ENCODE measurements at regions not wholly inside any gene's neighbourhood (a gene's known extent, or its start where the extent isn't known, plus 50 kb on each side); places are given as distances from the start of the nearest gene placed in this dataset.

GRCh38 chr3:150218841-150219240 lies 189.3 kb upstream of the TSC22D2 start:
- FAIRE-seq: no peak

DNA sequence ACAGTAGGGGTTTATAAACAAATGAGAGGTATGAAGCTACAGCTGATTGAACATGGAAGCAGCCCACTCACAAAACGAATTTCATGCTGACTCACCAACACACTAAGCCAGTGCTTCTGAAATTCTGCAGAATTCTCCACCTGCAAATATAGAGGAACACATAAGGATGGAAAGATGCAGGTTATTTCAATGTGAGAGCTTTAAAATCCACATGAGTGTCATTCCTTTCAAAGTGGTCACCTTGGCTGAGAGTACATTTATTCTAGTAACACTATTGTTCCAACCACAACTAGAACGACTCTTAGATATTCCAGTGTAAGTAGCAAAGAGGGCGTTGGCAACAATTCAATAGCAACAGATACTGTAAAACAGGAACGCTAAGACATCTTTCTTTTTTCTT lies 189.9 kb upstream of the TSC22D2 start:
- FAIRE-seq (no peak), DNase-seq (ENCODE audit: insufficient read length) (no peak)

More at GRCh38 chr3:150218841-150219240, 189.3 kb upstream of the TSC22D2 start:
- no peak for TF ChIP-seq POLR2AphosphoS5 (IDR thresholded peaks at IDR 0.05; ENCODE audit: low read depth, low read length)
- TF ChIP-seq POLR2A (IDR thresholded peaks at IDR 0.05; ENCODE audit: low read depth, low read length): no peak
- no peak for TF ChIP-seq TAF1 (IDR thresholded peaks at IDR 0.05; ENCODE audit: borderline replicate concordance, low read depth, low read length)
- DNase-seq (ENCODE audit: insufficient read length): no peak

DNA sequence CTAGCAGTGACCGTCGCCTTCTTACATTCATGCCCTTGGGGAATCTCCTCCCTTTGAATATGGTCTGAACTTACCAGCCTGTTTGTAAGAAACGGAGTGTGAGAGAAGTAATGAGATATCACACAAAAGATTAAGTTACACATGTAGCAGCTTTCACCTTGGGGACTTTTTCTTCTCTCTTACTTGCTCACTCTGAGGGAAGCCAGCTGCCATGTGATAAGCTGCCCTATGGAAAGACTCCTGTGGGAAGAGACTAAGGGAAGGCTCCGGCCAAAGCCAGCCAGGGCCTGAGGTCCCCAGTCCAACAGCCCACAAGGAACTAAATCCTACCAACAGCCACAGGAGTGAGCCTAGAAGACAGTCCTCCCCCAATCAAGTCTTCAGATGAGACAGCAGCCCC lies 190.4 kb upstream of the TSC22D2 start:
- DNase-seq (ENCODE audit: insufficient read length): no peak
- no peak for FAIRE-seq
- TF ChIP-seq TAF1 (IDR thresholded peaks at IDR 0.05; ENCODE audit: borderline replicate concordance, low read depth, low read length): no peak
- TF ChIP-seq POLR2A (IDR thresholded peaks at IDR 0.05; ENCODE audit: low read depth, low read length): no peak

More for the DNA sequence above, 189.9 kb upstream of the TSC22D2 start:
- no peak for TF ChIP-seq POLR2A (IDR thresholded peaks at IDR 0.05; ENCODE audit: low read depth, low read length)
- TF ChIP-seq TAF1 (IDR thresholded peaks at IDR 0.05; ENCODE audit: borderline replicate concordance, low read depth, low read length): no peak
- TF ChIP-seq POLR2AphosphoS5 (IDR thresholded peaks at IDR 0.05; ENCODE audit: low read depth, low read length): no peak

DNA sequence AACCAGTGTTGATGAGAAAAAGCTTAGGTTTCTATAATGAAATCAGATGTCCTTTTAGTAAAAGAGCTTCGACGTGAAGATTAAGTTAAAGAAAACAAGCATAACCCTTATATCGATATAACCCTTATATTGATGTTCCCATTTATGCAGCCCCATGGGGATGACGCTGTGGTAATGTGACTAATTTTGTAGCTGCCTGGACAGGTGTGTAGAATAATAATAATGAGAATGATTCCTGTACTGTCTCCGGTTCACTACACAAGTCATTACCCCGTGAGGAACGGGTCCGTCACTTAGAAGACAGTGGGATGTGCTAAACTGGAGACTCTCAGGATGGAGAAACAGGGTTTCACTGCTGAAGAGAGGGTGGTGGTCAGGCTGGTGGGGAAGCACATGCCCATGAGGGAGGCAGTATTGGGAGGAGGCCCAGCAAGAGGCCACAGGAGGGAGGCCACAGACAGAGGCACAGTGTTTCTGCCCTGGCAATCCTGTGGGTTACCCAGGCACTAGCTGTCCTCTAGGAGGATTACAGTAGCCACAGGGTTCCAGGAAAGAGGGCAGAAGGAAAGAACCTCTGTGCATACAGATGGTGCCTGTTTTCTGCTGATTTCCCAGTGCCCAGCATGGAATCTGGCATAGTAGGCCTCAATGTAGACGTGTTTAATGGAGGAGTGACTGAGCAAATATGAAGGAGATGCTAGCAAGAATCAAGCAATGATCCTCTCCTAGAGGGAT lies 191.1 kb upstream of the TSC22D2 start:
- no peak for FAIRE-seq
- no peak for DNase-seq (ENCODE audit: insufficient read length)
- no peak for TF ChIP-seq TAF1 (IDR thresholded peaks at IDR 0.05; ENCODE audit: borderline replicate concordance, low read depth, low read length)
- TF ChIP-seq POLR2A (IDR thresholded peaks at IDR 0.05; ENCODE audit: low read depth, low read length): no peak
- no peak for TF ChIP-seq POLR2AphosphoS5 (IDR thresholded peaks at IDR 0.05; ENCODE audit: low read depth, low read length)

DNA sequence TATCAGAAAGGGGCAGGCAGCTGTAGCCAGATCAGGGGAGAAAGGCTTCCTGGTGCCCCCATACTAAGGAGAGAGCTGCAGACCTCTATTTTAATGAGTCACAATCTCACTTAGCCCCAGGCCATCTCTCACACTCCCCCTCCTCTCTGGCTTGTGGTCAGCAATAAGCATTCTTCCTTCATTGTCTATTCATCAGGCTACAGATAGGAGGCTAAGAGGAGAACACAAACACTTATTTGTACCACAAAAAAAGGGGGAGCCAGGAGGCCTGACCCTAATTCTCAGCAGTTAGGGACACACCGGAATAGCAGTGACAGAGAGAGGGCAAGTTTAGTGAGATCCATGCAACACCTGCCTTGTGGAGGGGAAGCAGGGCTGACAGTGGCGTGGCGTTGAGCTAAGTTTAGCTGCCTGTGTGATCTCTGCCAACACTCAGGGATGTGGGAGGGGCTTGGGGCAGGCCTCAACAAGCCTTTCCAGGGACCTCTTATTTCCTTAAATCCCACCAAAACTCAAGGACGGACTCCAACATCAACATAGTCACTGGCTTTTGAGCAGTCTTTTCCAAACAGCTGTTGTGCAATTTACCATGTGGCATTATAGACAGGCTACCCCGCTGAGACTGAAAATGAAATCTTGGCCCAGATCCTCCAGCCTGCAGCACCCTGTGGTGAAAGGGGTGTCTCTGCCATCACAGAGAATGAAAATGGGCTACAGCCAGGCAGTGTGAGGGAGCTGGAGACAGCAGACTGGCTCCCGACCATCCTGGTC lies 191.9 kb upstream of the TSC22D2 start:
- FAIRE-seq: no peak
- no peak for TF ChIP-seq POLR2A (IDR thresholded peaks at IDR 0.05; ENCODE audit: low read depth, low read length)
- no peak for TF ChIP-seq TAF1 (IDR thresholded peaks at IDR 0.05; ENCODE audit: borderline replicate concordance, low read depth, low read length)
- TF ChIP-seq POLR2AphosphoS5 (IDR thresholded peaks at IDR 0.05; ENCODE audit: low read depth, low read length): no peak

DNA sequence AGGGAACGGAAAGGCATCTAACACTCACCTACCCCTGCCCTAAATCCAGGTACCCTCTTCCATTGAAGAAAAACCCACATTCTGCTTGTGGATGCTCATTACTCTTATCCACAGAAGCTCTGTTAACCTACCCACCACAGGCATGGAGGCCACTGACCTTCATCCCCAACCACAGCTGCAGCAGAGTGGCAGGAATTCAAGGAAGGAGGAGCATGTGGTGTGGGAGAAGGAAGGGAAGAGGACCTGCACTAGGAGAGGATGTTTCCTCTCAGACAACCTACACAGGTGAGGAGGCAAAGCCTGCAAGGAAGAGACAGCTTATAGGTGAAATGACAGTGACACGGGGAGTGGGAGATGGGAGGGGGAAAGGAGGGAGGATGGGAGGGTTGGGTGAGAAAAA lies 192.5 kb upstream of the TSC22D2 start:
- DNase-seq (ENCODE audit: insufficient read length): no peak
- TF ChIP-seq POLR2A (IDR thresholded peaks at IDR 0.05; ENCODE audit: low read depth, low read length): no peak
- TF ChIP-seq POLR2AphosphoS5 (IDR thresholded peaks at IDR 0.05; ENCODE audit: low read depth, low read length): no peak
- no peak for TF ChIP-seq TAF1 (IDR thresholded peaks at IDR 0.05; ENCODE audit: borderline replicate concordance, low read depth, low read length)
- FAIRE-seq: no peak

More for the DNA sequence above, 191.9 kb upstream of the TSC22D2 start:
- no peak for DNase-seq (ENCODE audit: insufficient read length)

- no peak for FAIRE-seq
- TF ChIP-seq TAF1 (IDR thresholded peaks at IDR 0.05; ENCODE audit: borderline replicate concordance, low read depth, low read length) (no peak), POLR2A (IDR thresholded peaks at IDR 0.05; ENCODE audit: low read depth, low read length) (no peak), POLR2AphosphoS5 (IDR thresholded peaks at IDR 0.05; ENCODE audit: low read depth, low read length) (no peak)
- no peak for DNase-seq (ENCODE audit: insufficient read length)
Measured at GRCh38 chr3:150213577-150213976, 194.5 kb upstream of the TSC22D2 start.

DNA sequence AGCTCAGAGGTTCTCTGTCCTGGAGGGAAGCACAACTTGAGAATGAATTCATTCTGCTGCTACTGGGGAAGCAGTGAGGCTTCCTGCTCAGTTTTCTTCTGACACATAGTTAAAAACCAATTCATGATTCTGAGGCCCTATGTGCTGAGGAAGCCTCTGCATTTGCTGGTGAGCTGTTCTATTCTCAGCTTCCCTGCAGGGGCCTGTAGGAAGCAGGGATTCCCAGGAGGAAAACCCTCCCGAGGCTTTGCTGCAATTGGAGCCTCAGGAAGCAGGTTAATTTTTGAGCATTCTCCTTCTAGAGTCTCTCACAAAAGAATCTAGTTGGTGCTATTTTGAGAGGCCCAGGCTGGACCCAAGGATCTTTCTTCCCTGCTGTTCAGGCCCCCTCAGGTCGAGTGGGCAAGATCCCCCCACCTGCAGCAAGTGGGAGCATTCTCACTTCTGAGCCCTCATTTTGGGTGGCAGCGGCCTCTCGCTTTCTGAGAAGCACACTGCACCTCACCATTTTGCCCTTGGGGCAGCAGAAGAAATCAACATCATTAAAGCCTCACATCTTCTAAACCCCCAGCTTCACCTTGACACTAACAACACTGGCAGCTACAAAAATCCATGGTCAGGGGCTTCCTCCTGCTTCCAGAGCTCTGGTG lies 197.5 kb upstream of the TSC22D2 start:
- TF ChIP-seq POLR2A (IDR thresholded peaks at IDR 0.05; ENCODE audit: low read depth, low read length) (no peak), POLR2AphosphoS5 (IDR thresholded peaks at IDR 0.05; ENCODE audit: low read depth, low read length) (no peak), TAF1 (IDR thresholded peaks at IDR 0.05; ENCODE audit: borderline replicate concordance, low read depth, low read length) (no peak)
- no peak for FAIRE-seq
- no peak for DNase-seq (ENCODE audit: insufficient read length)

- DNase-seq (ENCODE audit: insufficient read length) (no peak), FAIRE-seq (no peak)
- TF ChIP-seq TAF1 (IDR thresholded peaks at IDR 0.05; ENCODE audit: borderline replicate concordance, low read depth, low read length) (no peak), POLR2AphosphoS5 (IDR thresholded peaks at IDR 0.05; ENCODE audit: low read depth, low read length) (no peak), POLR2A (IDR thresholded peaks at IDR 0.05; ENCODE audit: low read depth, low read length) (no peak)
Measured at GRCh38 chr3:150203273-150203672, 204.8 kb upstream of the TSC22D2 start.

- no peak for FAIRE-seq
- no peak for DNase-seq (ENCODE audit: insufficient read length)
- no peak for TF ChIP-seq POLR2AphosphoS5 (IDR thresholded peaks at IDR 0.05; ENCODE audit: low read depth, low read length)
- no peak for TF ChIP-seq POLR2A (IDR thresholded peaks at IDR 0.05; ENCODE audit: low read depth, low read length)
- no peak for TF ChIP-seq TAF1 (IDR thresholded peaks at IDR 0.05; ENCODE audit: borderline replicate concordance, low read depth, low read length)
Measured at GRCh38 chr3:150202711-150203110, 205.4 kb upstream of the TSC22D2 start.

GRCh38 chr3:150194957-150195356 lies 213.1 kb upstream of the TSC22D2 start:
- DNase-seq (ENCODE audit: insufficient read length) (no peak), FAIRE-seq (no peak)
- TF ChIP-seq TAF1 (IDR thresholded peaks at IDR 0.05; ENCODE audit: borderline replicate concordance, low read depth, low read length): no peak
- no peak for TF ChIP-seq POLR2A (IDR thresholded peaks at IDR 0.05; ENCODE audit: low read depth, low read length)
- no peak for TF ChIP-seq POLR2AphosphoS5 (IDR thresholded peaks at IDR 0.05; ENCODE audit: low read depth, low read length)

Data from GM12892 (cell line).